ENCODE measurements at regions not wholly inside any gene's neighbourhood (a gene's known extent, or its start where the extent isn't known, plus 50 kb on each side); places are given as distances from the start of the nearest gene placed in this dataset.

DNA sequence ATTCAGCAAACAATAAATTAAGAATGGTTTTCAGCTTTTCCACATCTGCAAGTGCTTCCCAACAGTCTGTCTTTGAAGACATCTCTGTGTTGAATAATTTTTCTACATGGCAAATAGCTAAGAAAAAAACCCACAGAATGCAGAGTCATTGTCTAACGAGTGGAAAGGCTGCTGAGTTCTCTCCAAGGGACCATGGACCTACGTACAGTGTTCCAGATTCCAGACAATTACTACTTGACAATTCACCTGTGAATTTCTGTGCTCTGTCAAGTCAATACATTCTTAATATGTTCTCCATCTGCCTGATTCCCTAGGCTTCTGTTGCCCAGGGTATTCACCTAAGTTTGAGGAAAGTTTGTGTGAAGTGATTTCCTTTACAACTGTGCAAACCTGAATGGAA is 83.8 kb upstream of the CA10 start:
- no peak for FAIRE-seq
- H4K20me1 ChIP-seq (replicated peaks; ENCODE audit: control insufficient read depth, extremely low read depth, insufficient read depth, low read length): no peaks in the 10 kb centered on the region
- ChIA-PET POLR2A (no interaction called here), CTCF (no interaction called here)
- no peaks in the 10 kb centered on the region for H3K4me1 ChIP-seq (ENCODE audit: control insufficient read depth, extremely low read depth, insufficient read depth, low read length)
- no peak overlapping the region for H3K4me3 ChIP-seq (replicated peaks in 1 of 3; ENCODE audit: insufficient read depth in 1 of 3, low read depth in 1 of 3, low read length in 3 of 3)
- H3K9me1 ChIP-seq (replicated peaks; ENCODE audit: control insufficient read depth, extremely low read depth, insufficient read depth, low read length): no peaks in the 10 kb centered on the region
- BruUV-seq (replicated peaks): no TSS peak
- no peak overlapping the region for H2AFZ ChIP-seq (ENCODE audit: low read depth, low read length)
- H3K27ac ChIP-seq (ENCODE audit: insufficient read depth, low read depth, low read length): no peak overlapping the region
- TF ChIP-seq JUN (IDR thresholded peaks at IDR 0.05; ENCODE audit: borderline replicate concordance, insufficient read depth, insufficient read length, low read depth) (no peak), EZH2 (IDR thresholded peaks at IDR 0.05; ENCODE audit: borderline replicate concordance, low read depth, low read length, severe bottlenecking) (no peak), FOS (IDR thresholded peaks at IDR 0.05; ENCODE audit: borderline replicate concordance, insufficient read depth, low read length) (no peak), POLR2A (IDR thresholded peaks at IDR 0.05; ENCODE audit: low read depth, low read length) (no peak)
- TF ChIP-seq, protein P1, sequence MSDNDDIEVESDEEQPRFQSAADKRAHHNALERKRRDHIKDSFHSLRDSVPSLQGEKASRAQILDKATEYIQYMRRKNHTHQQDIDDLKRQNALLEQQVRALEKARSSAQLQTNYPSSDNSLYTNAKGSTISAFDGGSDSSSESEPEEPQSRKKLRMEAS (IDR thresholded peaks at IDR 0.05; ENCODE audit: insufficient read depth, insufficient read length): no peak
- TF ChIP-seq, protein P2, sequence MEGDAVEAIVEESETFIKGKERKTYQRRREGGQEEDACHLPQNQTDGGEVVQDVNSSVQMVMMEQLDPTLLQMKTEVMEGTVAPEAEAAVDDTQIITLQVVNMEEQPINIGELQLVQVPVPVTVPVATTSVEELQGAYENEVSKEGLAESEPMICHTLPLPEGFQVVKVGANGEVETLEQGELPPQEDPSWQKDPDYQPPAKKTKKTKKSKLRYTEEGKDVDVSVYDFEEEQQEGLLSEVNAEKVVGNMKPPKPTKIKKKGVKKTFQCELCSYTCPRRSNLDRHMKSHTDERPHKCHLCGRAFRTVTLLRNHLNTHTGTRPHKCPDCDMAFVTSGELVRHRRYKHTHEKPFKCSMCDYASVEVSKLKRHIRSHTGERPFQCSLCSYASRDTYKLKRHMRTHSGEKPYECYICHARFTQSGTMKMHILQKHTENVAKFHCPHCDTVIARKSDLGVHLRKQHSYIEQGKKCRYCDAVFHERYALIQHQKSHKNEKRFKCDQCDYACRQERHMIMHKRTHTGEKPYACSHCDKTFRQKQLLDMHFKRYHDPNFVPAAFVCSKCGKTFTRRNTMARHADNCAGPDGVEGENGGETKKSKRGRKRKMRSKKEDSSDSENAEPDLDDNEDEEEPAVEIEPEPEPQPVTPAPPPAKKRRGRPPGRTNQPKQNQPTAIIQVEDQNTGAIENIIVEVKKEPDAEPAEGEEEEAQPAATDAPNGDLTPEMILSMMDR (IDR thresholded peaks at IDR 0.05; ENCODE audit: extremely low read depth in 1 of 2, insufficient read depth in 1 of 2, low read depth in 1 of 2, low read length in 2 of 2): no peak
- intact Hi-C loops (cut with micrococcal nuclease): no loop called here
- no peak overlapping the region for H3K4me2 ChIP-seq (ENCODE audit: insufficient read depth, low read length)
- H3K9ac ChIP-seq (replicated peaks; ENCODE audit: extremely low read depth, insufficient read depth, low read length): no peak overlapping the region
- dilution Hi-C loops (cut with MboI; ENCODE audit: extremely low pct_ligation_motif_present, low sequenced_read_pairs): no loop called here
- no peaks in the 10 kb centered on the region for H3K79me2 ChIP-seq (ENCODE audit: control insufficient read depth, insufficient read depth, low read length)
- DNase-seq (ENCODE audit: low read depth, low spot score): no peak
- H3K36me3 ChIP-seq (ENCODE audit: control insufficient read depth in 2 of 2, extremely low read depth in 1 of 2, insufficient read depth in 2 of 2, low read length in 2 of 2): no peaks in the 10 kb centered on the region
- H3K9me3 ChIP-seq (replicated peaks; ENCODE audit: control insufficient read depth, insufficient read depth, low read length): peaks cover 9% of the 10 kb centered on the region
- no peaks in the 10 kb centered on the region for H3K27me3 ChIP-seq (ENCODE audit: control insufficient read depth in 2 of 2, insufficient read depth in 2 of 2, low read length in 2 of 2)

DNA sequence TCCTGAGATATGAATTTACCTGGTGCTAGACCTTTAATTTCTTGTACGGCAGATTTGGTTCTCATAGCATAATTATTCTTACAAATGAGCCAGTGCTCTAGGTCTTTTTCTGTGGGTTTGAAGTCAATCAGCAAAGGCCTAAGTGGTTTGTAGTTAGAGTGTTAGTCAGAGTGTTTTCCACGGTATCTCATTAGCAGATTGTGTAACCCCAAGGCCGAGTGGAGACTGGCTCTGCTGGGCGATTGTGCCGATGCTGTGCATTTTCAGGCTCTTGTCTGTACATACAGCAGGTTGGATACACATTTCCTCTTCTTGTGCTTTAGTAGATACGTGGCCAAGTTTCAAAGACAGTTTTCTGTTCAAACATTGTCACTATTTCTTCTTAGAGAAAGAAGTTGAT is 78.6 kb upstream of the CA10 start:
- no peak overlapping the region for H3K9ac ChIP-seq (replicated peaks; ENCODE audit: extremely low read depth, insufficient read depth, low read length)
- DNase-seq (ENCODE audit: low read depth, low spot score) (no peak), FAIRE-seq (no peak)
- H3K9me1 ChIP-seq (replicated peaks; ENCODE audit: control insufficient read depth, extremely low read depth, insufficient read depth, low read length): no peaks in the 10 kb centered on the region
- no peak overlapping the region for H3K4me2 ChIP-seq (ENCODE audit: insufficient read depth, low read length)
- intact Hi-C loops (cut with micrococcal nuclease) (no loop called here), dilution Hi-C loops (cut with MboI; ENCODE audit: extremely low pct_ligation_motif_present, low sequenced_read_pairs) (no loop called here)
- no peaks in the 10 kb centered on the region for H3K27me3 ChIP-seq (ENCODE audit: control insufficient read depth in 2 of 2, insufficient read depth in 2 of 2, low read length in 2 of 2)
- no peak overlapping the region for H2AFZ ChIP-seq (ENCODE audit: low read depth, low read length)
- H4K20me1 ChIP-seq (replicated peaks; ENCODE audit: control insufficient read depth, extremely low read depth, insufficient read depth, low read length): no peaks in the 10 kb centered on the region
- no peaks in the 10 kb centered on the region for H3K4me1 ChIP-seq (ENCODE audit: control insufficient read depth, extremely low read depth, insufficient read depth, low read length)
- POLR2A ChIA-PET: no interaction called here
- H3K4me3 ChIP-seq (replicated peaks in 1 of 3; ENCODE audit: insufficient read depth in 1 of 3, low read depth in 1 of 3, low read length in 3 of 3): no peak overlapping the region
- no TSS peak for BruUV-seq (replicated peaks)
- CTCF ChIA-PET: no interaction called here
- no peaks in the 10 kb centered on the region for H3K79me2 ChIP-seq (ENCODE audit: control insufficient read depth, insufficient read depth, low read length)
- H3K36me3 ChIP-seq (ENCODE audit: control insufficient read depth in 2 of 2, extremely low read depth in 1 of 2, insufficient read depth in 2 of 2, low read length in 2 of 2): no peaks in the 10 kb centered on the region
- peaks cover 7% of the 10 kb centered on the region for H3K9me3 ChIP-seq (replicated peaks; ENCODE audit: control insufficient read depth, insufficient read depth, low read length)
- TF ChIP-seq POLR2AphosphoS5 (IDR thresholded peaks at IDR 0.05; ENCODE audit: insufficient read depth, low read depth, low read length): no peak
- no peak for TF ChIP-seq GATA2 (IDR thresholded peaks at IDR 0.05; ENCODE audit: insufficient read depth, insufficient read length, low read depth, low read length)
- no peak for TF ChIP-seq POLR2A (IDR thresholded peaks at IDR 0.05; ENCODE audit: low read depth, low read length)
- TF ChIP-seq, protein P2 (IDR thresholded peaks at IDR 0.05; ENCODE audit: extremely low read depth in 1 of 2, insufficient read depth in 1 of 2, low read depth in 1 of 2, low read length in 2 of 2): no peak
- no peak for TF ChIP-seq FOS (IDR thresholded peaks at IDR 0.05; ENCODE audit: borderline replicate concordance, insufficient read depth, low read length)
- TF ChIP-seq, protein P1 (IDR thresholded peaks at IDR 0.05; ENCODE audit: insufficient read depth, insufficient read length): no peak
- no peak overlapping the region for H3K27ac ChIP-seq (ENCODE audit: insufficient read depth, low read depth, low read length)
